Kidney (tissue), 13 donors: ENCODE measurements at regions not wholly inside any gene's neighbourhood (a gene's known extent, or its start where the extent isn't known, plus 50 kb on each side); places are given as distances from the start of the nearest gene placed in this dataset.

ENCODE experiments used
- DNase-seq, 5 donors: peaks; one replicate each; pipeline ENCODE4 v3.0.0-alpha.2; 2013 to 2020
- FAIRE-seq: peaks from 2 replicates; lab custom pipeline; 2012; peaks lifted over from hg19 to GRCh38; lab: Jason Lieb, UNC
- H3K27ac ChIP-seq, 2 donors: one replicate each; pipeline ENCODE4 v1.7.0; 2013; ENCODE audit warnings: low read depth in 2 of 2, low read length in 2 of 2, inconsistent platforms in 1 of 2
- H3K27me3 ChIP-seq: one replicate; pipeline ENCODE4 v1.7.1; 2013; ENCODE audit warnings: low read length, inconsistent platforms; ENCODE audit not compliant: control insufficient read depth, insufficient read depth
- H3K36me3 ChIP-seq, 3 donors: one replicate each; pipeline versions ENCODE4 v1.7.0 to v1.7.1; 2013; ENCODE audit warnings: low read length in 3 of 3, control low read depth in 1 of 3, inconsistent platforms in 1 of 3; ENCODE audit not compliant: insufficient read depth in 3 of 3, control insufficient read depth in 2 of 3
- H3K4me1 ChIP-seq, 3 donors: one replicate each; pipeline versions ENCODE4 v1.7.0 to v1.7.1; 2013; ENCODE audit warnings: low read length in 3 of 3, inconsistent platforms in 1 of 3, low read depth in 1 of 3; ENCODE audit not compliant: control insufficient read depth in 2 of 3, insufficient read depth in 2 of 3
- H3K4me3 ChIP-seq, 3 donors: one replicate each; pipeline versions ENCODE4 v1.7.0 to v1.8.1; 2013; ENCODE audit warnings: low read length in 3 of 3, control low read depth in 1 of 3, inconsistent platforms in 1 of 3
- H3K9ac ChIP-seq, 3 donors: one replicate each; pipeline versions ENCODE4 v1.7.0 to v1.7.1; 2013; ENCODE audit warnings: low read length in 3 of 3, control low read depth in 1 of 3, inconsistent platforms in 1 of 3
- H3K9me3 ChIP-seq, 3 donors: one replicate each; pipeline versions ENCODE4 v1.7.0 to v1.7.1; 2013; ENCODE audit warnings: low read length in 3 of 3, control low read depth in 1 of 3, inconsistent platforms in 1 of 3; ENCODE audit not compliant: control insufficient read depth in 2 of 3, insufficient read depth in 1 of 3
- intact Hi-C: fragments of 100-400 bp; cut with DNase I; formaldehyde crosslinking; loops from one replicate; pipeline ENCODE4 v1.11.1; 2022
- TF ChIP-seq, protein P1 (sequence below): IDR thresholded peaks from 3 replicates; pipeline ENCODE4 v1.5.1; 2012; ENCODE audit warnings: mild to moderate bottlenecking, moderate library complexity, borderline replicate concordance; ENCODE audit not compliant: insufficient read depth; ENCODE audit errors: extremely low read depth
- donor health status: control.
- donor health status: control.
- donor health status: control.
- donor health status: control.
- donor health status: control.
- donor health status: DM: yes; HTN: yes; CAD: no.
- donor health status: Normal renal cell carcinoma (clear cell type).

DNA sequence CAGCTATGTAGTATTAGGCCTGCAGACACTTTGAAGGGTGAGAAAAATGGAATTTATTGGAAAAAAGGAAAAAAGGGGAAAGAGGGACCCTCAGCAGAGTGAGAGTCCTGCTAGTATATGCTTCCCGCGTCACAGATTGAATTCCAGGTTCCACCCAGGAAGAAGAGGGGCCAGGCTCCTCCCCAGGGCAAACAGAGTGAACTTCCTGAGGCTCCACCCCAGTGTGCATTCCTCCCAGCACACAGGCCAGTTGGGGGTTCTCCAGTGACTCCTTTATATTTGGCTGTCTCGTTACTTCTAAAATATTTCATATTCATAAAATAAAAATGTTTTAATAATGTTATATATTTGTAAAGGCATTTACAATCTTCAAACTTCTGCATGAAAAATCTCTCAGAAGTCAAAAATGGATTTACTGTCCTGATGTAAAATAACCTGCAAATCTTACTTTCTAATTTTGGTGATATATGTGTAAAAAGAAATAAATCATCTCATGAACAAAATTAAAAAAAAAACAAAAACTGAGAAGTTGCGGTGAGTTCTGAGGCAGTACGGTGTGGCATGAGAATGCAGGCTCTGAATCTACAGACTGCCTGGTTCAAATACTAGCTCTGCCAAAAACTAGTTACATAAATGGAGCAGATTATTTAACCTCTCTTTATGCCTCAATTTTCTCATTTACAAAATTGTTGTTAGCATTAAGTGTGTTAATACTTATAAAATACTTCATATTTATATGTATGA lies 175.8 kb upstream of the P2RY1 start:
- Histone ChIP-seq H3K4me1 (peaks cover 0 to 6% (median 3%) of the 10 kb centered on the region in 3 donors), H3K9me3 (no peaks in the 10 kb centered on the region), H3K27ac (no peak overlapping the region), H3K4me3 (no peak overlapping the region), H3K9ac (no peak overlapping the region), H3K27me3 (no peaks in the 10 kb centered on the region), H3K36me3 (no peaks in the 10 kb centered on the region)
- TF ChIP-seq, protein P1, sequence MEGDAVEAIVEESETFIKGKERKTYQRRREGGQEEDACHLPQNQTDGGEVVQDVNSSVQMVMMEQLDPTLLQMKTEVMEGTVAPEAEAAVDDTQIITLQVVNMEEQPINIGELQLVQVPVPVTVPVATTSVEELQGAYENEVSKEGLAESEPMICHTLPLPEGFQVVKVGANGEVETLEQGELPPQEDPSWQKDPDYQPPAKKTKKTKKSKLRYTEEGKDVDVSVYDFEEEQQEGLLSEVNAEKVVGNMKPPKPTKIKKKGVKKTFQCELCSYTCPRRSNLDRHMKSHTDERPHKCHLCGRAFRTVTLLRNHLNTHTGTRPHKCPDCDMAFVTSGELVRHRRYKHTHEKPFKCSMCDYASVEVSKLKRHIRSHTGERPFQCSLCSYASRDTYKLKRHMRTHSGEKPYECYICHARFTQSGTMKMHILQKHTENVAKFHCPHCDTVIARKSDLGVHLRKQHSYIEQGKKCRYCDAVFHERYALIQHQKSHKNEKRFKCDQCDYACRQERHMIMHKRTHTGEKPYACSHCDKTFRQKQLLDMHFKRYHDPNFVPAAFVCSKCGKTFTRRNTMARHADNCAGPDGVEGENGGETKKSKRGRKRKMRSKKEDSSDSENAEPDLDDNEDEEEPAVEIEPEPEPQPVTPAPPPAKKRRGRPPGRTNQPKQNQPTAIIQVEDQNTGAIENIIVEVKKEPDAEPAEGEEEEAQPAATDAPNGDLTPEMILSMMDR = no peak
- intact Hi-C loops = no loop called here
- FAIRE-seq = no peak
- no peak for DNase-seq

DNA sequence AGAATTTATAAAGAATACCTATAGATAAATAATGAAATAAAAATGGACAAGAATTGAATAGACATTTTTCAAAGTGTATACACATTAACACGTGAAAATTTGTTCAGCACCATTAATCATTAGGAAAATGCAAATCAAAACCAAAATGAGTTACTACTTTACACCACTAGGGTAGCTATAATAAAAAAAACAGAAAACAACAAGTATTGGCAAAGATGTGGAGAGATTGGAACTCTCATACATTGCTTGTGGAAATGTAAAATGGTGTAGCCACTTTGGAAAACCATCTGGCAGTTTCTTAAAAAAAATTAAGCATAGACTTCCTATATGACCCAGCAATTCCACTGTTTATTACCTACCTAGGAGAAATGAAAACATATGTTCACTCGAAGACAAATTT lies 172.8 kb upstream of the P2RY1 start:
- intact Hi-C loops = no loop called here
- H3K9ac ChIP-seq = no peak overlapping the region
- H3K36me3 ChIP-seq = no peaks in the 10 kb centered on the region
- no peak for DNase-seq
- H3K27ac ChIP-seq = no peak overlapping the region
- no peaks in the 10 kb centered on the region for H3K9me3 ChIP-seq
- H3K4me1 ChIP-seq = peaks cover 0 to 2% (median 0%) of the 10 kb centered on the region in 3 donors
- no peak for FAIRE-seq
- TF ChIP-seq, protein P1 = no peak
- no peak overlapping the region for H3K4me3 ChIP-seq
- no peaks in the 10 kb centered on the region for H3K27me3 ChIP-seq

DNA sequence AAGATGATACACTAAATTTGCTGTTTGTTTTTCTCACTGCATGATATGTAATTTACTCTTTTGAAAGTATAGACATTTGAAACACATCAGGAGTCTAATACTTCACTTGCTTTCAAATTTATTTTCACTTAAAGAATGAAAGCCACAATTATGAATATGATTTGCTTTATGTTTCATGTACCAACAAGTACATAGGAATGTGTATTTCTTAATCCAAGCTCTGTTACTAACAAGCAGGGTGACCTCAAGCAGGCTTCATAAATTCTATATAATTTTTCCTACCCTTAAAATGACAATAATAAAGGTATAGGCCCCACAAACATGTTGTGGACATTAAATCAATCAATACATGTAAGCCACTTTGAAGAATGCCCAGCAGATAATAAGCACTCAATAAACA lies 170.2 kb upstream of the P2RY1 start:
- DNase-seq (no peak), FAIRE-seq (no peak)
- Histone ChIP-seq H3K9ac (no peak overlapping the region), H3K4me3 (no peak overlapping the region), H3K27ac (no peak overlapping the region), H3K9me3 (no peaks in the 10 kb centered on the region), H3K4me1 (no peaks in the 10 kb centered on the region), H3K36me3 (no peaks in the 10 kb centered on the region), H3K27me3 (no peaks in the 10 kb centered on the region)
- intact Hi-C loops = no loop called here
- TF ChIP-seq, protein P1 = no peak
